Transverse colon (tissue), 3 donors: ENCODE measurements at regions not wholly inside any gene's neighbourhood (a gene's known extent, or its start where the extent isn't known, plus 50 kb on each side); places are given as distances from the start of the nearest gene placed in this dataset.

ENCODE experiments used
- POLR2A ChIP-seq: fragments of 450-650 bp; IDR thresholded peaks from one replicate; pipeline ENCODE4 v1.6.1; 2016; ENCODE audit warnings: antibody characterized with exemption, mild to moderate bottlenecking, moderate library complexity
- TF ChIP-seq, protein P1 (sequence below), 5 experiments: fragments of 200-600 bp in 3 of 5; fragments of 450-650 bp in 2 of 5; sonication (generic) in 3 of 5; IDR thresholded peaks; 1 replicate in 2 of 5; 2 replicates in 3 of 5; pipeline ENCODE4 v1.5.1; 2016 to 2017; ENCODE audit warnings: antibody characterized with exemption in 5 of 5, inconsistent platforms in 3 of 5, mild to moderate bottlenecking in 2 of 5, moderate library complexity in 1 of 5

DNA sequence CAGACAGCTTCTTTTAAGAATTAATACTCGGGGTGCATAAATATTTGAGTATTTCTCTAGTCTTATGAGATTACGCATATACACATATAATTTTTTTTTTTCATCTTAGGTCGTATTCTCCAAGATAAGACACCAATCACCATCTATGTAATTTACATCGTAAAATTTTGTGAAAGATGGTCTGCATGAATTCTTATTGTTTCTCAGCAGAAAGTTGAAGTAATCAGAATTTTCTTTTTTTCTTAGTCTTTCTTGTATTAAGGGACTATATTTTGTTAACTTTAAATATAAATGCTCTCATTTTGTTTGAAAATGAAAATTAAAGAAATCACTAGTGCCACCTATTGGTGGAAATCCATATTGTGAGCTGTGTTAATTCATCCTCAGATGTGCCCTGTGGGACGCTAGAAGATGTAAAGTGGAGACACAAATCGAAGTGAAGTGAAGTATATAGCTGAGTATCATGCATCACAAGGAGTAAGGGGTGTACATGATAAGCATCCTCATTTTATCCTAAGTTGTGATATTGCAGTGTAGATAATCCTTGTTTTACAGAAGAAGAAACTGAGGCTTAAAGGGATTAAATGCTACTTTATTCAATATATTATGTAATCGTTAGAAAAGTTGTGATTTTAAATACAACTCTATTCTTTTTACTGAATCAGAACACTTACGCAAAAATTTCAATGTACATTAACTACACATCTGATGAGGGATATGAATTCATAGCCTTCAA, 2084.3 kb downstream of the LRRC4C start:
- no peak for TF ChIP-seq POLR2A
- TF ChIP-seq, protein P1, sequence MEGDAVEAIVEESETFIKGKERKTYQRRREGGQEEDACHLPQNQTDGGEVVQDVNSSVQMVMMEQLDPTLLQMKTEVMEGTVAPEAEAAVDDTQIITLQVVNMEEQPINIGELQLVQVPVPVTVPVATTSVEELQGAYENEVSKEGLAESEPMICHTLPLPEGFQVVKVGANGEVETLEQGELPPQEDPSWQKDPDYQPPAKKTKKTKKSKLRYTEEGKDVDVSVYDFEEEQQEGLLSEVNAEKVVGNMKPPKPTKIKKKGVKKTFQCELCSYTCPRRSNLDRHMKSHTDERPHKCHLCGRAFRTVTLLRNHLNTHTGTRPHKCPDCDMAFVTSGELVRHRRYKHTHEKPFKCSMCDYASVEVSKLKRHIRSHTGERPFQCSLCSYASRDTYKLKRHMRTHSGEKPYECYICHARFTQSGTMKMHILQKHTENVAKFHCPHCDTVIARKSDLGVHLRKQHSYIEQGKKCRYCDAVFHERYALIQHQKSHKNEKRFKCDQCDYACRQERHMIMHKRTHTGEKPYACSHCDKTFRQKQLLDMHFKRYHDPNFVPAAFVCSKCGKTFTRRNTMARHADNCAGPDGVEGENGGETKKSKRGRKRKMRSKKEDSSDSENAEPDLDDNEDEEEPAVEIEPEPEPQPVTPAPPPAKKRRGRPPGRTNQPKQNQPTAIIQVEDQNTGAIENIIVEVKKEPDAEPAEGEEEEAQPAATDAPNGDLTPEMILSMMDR (IDR thresholded peaks at IDR 0.05), result peak; percentile 25 to 60 (median 44)
